GM21717 (cell line): ENCODE measurements at regions not wholly inside any gene's neighbourhood (a gene's known extent, or its start where the extent isn't known, plus 50 kb on each side); places are given as distances from the start of the nearest gene placed in this dataset.

Experiments
- ATAC-seq: cut with Tn5 transposase; IDR thresholded peaks from one replicate; pipeline ENCODE4 v1.9.1; 2021; ENCODE audit warnings: mild to moderate bottlenecking, moderate library complexity; ENCODE audit not compliant: unreplicated experiment

- ATAC-seq = no peak
Observed at GRCh38 chr1:208537198-208537597, 293.0 kb upstream of the PLXNA2 start.

GRCh38 chr1:208538078-208538477 lies 293.9 kb upstream of the PLXNA2 start:
- no peak for ATAC-seq

- ATAC-seq = no peak
Observed at GRCh38 chr1:208538587-208538986, 294.4 kb upstream of the PLXNA2 start.

- ATAC-seq = no peak
Observed at GRCh38 chr1:208540724-208541123, 296.5 kb upstream of the PLXNA2 start.

- ATAC-seq = no peak
Observed at GRCh38 chr1:208541225-208541855, 297.2 kb upstream of the PLXNA2 start.

GRCh38 chr1:208542309-208542708 lies 298.1 kb upstream of the PLXNA2 start:
- ATAC-seq = no peak

GRCh38 chr1:208544053-208544452 lies 299.9 kb upstream of the PLXNA2 start:
- ATAC-seq = no peak

- no peak for ATAC-seq
Observed at GRCh38 chr1:208544794-208545193, 300.6 kb upstream of the PLXNA2 start.

- ATAC-seq = no peak
Observed at GRCh38 chr1:208551024-208551423, 306.8 kb upstream of the PLXNA2 start.

- ATAC-seq = no peak
Observed at GRCh38 chr1:208551633-208552320, 307.6 kb upstream of the PLXNA2 start.

GRCh38 chr1:208552928-208553327 lies 308.7 kb upstream of the PLXNA2 start:
- ATAC-seq = no peak

GRCh38 chr1:208556461-208556860 lies 312.3 kb upstream of the PLXNA2 start:
- no peak for ATAC-seq

GRCh38 chr1:208557046-208557722 lies 313.0 kb upstream of the PLXNA2 start:
- ATAC-seq = no peak

- ATAC-seq = no peak
Observed at GRCh38 chr1:208557723-208558094, 313.5 kb upstream of the PLXNA2 start.

GRCh38 chr1:208559597-208560329 lies 315.6 kb upstream of the PLXNA2 start:
- no peak for ATAC-seq

GRCh38 chr1:208562151-208562960 lies 318.2 kb upstream of the PLXNA2 start:
- ATAC-seq = no peak

GRCh38 chr1:208564466-208564865 lies 320.3 kb upstream of the PLXNA2 start:
- no peak for ATAC-seq

GRCh38 chr1:208565756-208566440 lies 321.7 kb upstream of the PLXNA2 start:
- no peak for ATAC-seq

GRCh38 chr1:208569181-208569580 lies 325.0 kb upstream of the PLXNA2 start:
- ATAC-seq = no peak

- no peak for ATAC-seq
Observed at GRCh38 chr1:208570362-208570761, 326.2 kb upstream of the PLXNA2 start.
